ENCODE measurements at regions not wholly inside any gene's neighbourhood (a gene's known extent, or its start where the extent isn't known, plus 50 kb on each side); places are given as distances from the start of the nearest gene placed in this dataset.

GRCh38 chr7:81433692-81434331 lies 336.0 kb downstream of the HGF start:
- 100% methylated on average over 1 of the region's 3 CpGs for WGBS (ENCODE audit: insufficient coverage)
- H2AFZ ChIP-seq (ENCODE audit: insufficient read depth, low read depth, low read length, poor library complexity, severe bottlenecking) = no peak overlapping the region
- intact Hi-C loops (cut with micrococcal nuclease) = no loop called here
- Mint-ChIP-seq H3K9me3 (ENCODE audit: insufficient read depth) (no peaks in the 10 kb centered on the region), H3K4me1 (no peaks in the 10 kb centered on the region), H3K27ac (no peak overlapping the region), H3K27me3 (no peaks in the 10 kb centered on the region), H3K4me3 (no peak overlapping the region)
- ChIA-PET CTCF (no interaction called here), POLR2A (no interaction called here)
- no peaks in the 10 kb centered on the region for H3K79me2 ChIP-seq (ENCODE audit: control insufficient read depth, insufficient read depth, low read length)
- H3K4me2 ChIP-seq (replicated peaks; ENCODE audit: low read depth, low read length, poor library complexity, severe bottlenecking) = no peak overlapping the region
- H3K27me3 ChIP-seq (replicated peaks in 1 of 4; ENCODE audit: control extremely low read depth in 1 of 4, control insufficient read depth in 3 of 4, insufficient read depth in 4 of 4, low read length in 3 of 4) = no peaks in the 10 kb centered on the region
- no peak overlapping the region for H3K4me3 ChIP-seq (ENCODE audit: control extremely low read depth in 1 of 5, extremely low read depth in 1 of 5, insufficient read depth in 1 of 5, low read depth in 2 of 5, low read length in 4 of 5)
- no peak for DNase-seq
- no peak for ATAC-seq (ENCODE audit: low read depth)
- no peaks in the 10 kb centered on the region for H3K36me3 ChIP-seq (replicated peaks in 1 of 2; ENCODE audit: control extremely low read depth in 1 of 2, control insufficient read depth in 1 of 2, extremely low read depth in 1 of 2, insufficient read depth in 2 of 2, low read length in 1 of 2)
- H3K27ac ChIP-seq (ENCODE audit: low read length in 2 of 2) = no peak overlapping the region
- no peaks in the 10 kb centered on the region for H3K4me1 ChIP-seq (ENCODE audit: control insufficient read depth in 2 of 2, insufficient read depth in 2 of 2, low read length in 2 of 2)
- no peaks in the 10 kb centered on the region for H3K9me3 ChIP-seq (ENCODE audit: control extremely low read depth in 1 of 3, control insufficient read depth in 2 of 3, insufficient read depth in 1 of 3, low read length in 2 of 3)
- H4K20me1 ChIP-seq (ENCODE audit: control insufficient read depth, insufficient read depth, low read length, poor library complexity, severe bottlenecking) = no peaks in the 10 kb centered on the region
- H3K9ac ChIP-seq (ENCODE audit: low read length) = no peak overlapping the region
- TF ChIP-seq EZH2 (IDR thresholded peaks at IDR 0.05; ENCODE audit: borderline replicate concordance, insufficient read depth, low read depth, low read length, poor library complexity, severe bottlenecking) (no peak), CTCF (IDR thresholded peaks at IDR 0.05) (no peak)

GRCh38 chr7:81433206-81433605 lies 336.6 kb downstream of the HGF start:
- Histone ChIP-seq H3K27me3 (replicated peaks in 1 of 4; ENCODE audit: control extremely low read depth in 1 of 4, control insufficient read depth in 3 of 4, insufficient read depth in 4 of 4, low read length in 3 of 4) (no peaks in the 10 kb centered on the region), H3K4me3 (ENCODE audit: control extremely low read depth in 1 of 5, extremely low read depth in 1 of 5, insufficient read depth in 1 of 5, low read depth in 2 of 5, low read length in 4 of 5) (no peak overlapping the region), H3K79me2 (ENCODE audit: control insufficient read depth, insufficient read depth, low read length) (no peaks in the 10 kb centered on the region), H3K36me3 (replicated peaks in 1 of 2; ENCODE audit: control extremely low read depth in 1 of 2, control insufficient read depth in 1 of 2, extremely low read depth in 1 of 2, insufficient read depth in 2 of 2, low read length in 1 of 2) (no peaks in the 10 kb centered on the region), H2AFZ (ENCODE audit: insufficient read depth, low read depth, low read length, poor library complexity, severe bottlenecking) (no peak overlapping the region), H3K4me1 (ENCODE audit: control insufficient read depth in 2 of 2, insufficient read depth in 2 of 2, low read length in 2 of 2) (no peaks in the 10 kb centered on the region), H4K20me1 (ENCODE audit: control insufficient read depth, insufficient read depth, low read length, poor library complexity, severe bottlenecking) (no peaks in the 10 kb centered on the region), H3K9me3 (ENCODE audit: control extremely low read depth in 1 of 3, control insufficient read depth in 2 of 3, insufficient read depth in 1 of 3, low read length in 2 of 3) (no peaks in the 10 kb centered on the region), H3K27ac (ENCODE audit: low read length in 2 of 2) (no peak overlapping the region), H3K4me2 (replicated peaks; ENCODE audit: low read depth, low read length, poor library complexity, severe bottlenecking) (no peak overlapping the region), H3K9ac (ENCODE audit: low read length) (no peak overlapping the region)
- Mint-ChIP-seq H3K4me1 (no peaks in the 10 kb centered on the region), H3K9me3 (ENCODE audit: insufficient read depth) (no peaks in the 10 kb centered on the region), H3K4me3 (no peak overlapping the region), H3K27me3 (no peaks in the 10 kb centered on the region), H3K27ac (no peak overlapping the region)
- no peak for TF ChIP-seq EZH2 (IDR thresholded peaks at IDR 0.05; ENCODE audit: borderline replicate concordance, insufficient read depth, low read depth, low read length, poor library complexity, severe bottlenecking)
- no peak for TF ChIP-seq CTCF (IDR thresholded peaks at IDR 0.05)
- ChIA-PET CTCF (no interaction called here), POLR2A (no interaction called here)
- no CpG with 5 or more reads among the region's 1 CpG for WGBS (ENCODE audit: insufficient coverage)
- DNase-seq (no peak), ATAC-seq (ENCODE audit: low read depth) (no peak)
- intact Hi-C loops (cut with micrococcal nuclease) = no loop called here

Measured in B cell (primary cell).